HEK293 (cell line): ENCODE measurements at regions not wholly inside any gene's neighbourhood (a gene's known extent, or its start where the extent isn't known, plus 50 kb on each side); places are given as distances from the start of the nearest gene placed in this dataset.

Experiments used
- CTCF ChIA-PET: fragments of 350-600 bp; formaldehyde crosslinking; extraction: SDS; loops from one replicate; lab custom pipeline; 2021; ENCODE audit warnings: antibody characterized with exemption; lab: Yijun Ruan, JAX
- POLR2A ChIA-PET: fragments of 300-600 bp; formaldehyde crosslinking; extraction: SDS; loops from one replicate; lab custom pipeline; 2020; ENCODE audit warnings: antibody characterized with exemption, inconsistent platforms; lab: Yijun Ruan, JAX
- H3K27ac ChIP-seq: fragments of 200-500 bp; sonication (Bioruptor generic); 2 replicates; pipeline ENCODE4 v1.5.1; 2014; ENCODE audit warnings: low read depth, low read length, control low read depth, inconsistent platforms; ENCODE audit errors: extremely low read depth
- H3K36me3 ChIP-seq, 2 experiments: fragments of 200-500 bp in 1 of 2; sonication (Bioruptor generic) in 1 of 2; 1 replicate in 1 of 2; 2 replicates in 1 of 2; pipeline ENCODE4 v1.5.1; 2014 to 2017; ENCODE audit warnings: inconsistent platforms in 2 of 2, low read length in 2 of 2; ENCODE audit not compliant: control insufficient read depth in 2 of 2, insufficient read depth in 1 of 2
- H3K4me1 ChIP-seq: fragments of 200-500 bp; sonication (Bioruptor generic); 2 replicates; pipeline ENCODE4 v1.5.1; 2014; ENCODE audit warnings: mild to moderate bottlenecking, low read length, inconsistent platforms; ENCODE audit not compliant: control insufficient read depth, insufficient read depth
- H3K4me3 ChIP-seq: 2 replicates; pipeline ENCODE4 v1.5.1; 2011; ENCODE audit warnings: low read depth, mild to moderate bottlenecking, control low read depth, low read length, moderate library complexity
- H3K9me3 ChIP-seq: fragments of 200-500 bp; sonication (Bioruptor generic); 2 replicates; pipeline ENCODE4 v1.5.1; 2014; ENCODE audit warnings: low read depth, low read length, inconsistent platforms; ENCODE audit not compliant: control insufficient read depth, insufficient read depth
- KLF1 ChIP-seq: fragments of 450-650 bp; formaldehyde crosslinking; IDR thresholded peaks from 2 replicates; pipeline ENCODE4 v1.5.1; 2016; ENCODE audit warnings: missing biosample characterization, missing genetic modification characterization
- KLF10 ChIP-seq: fragments of 450-650 bp; IDR thresholded peaks from 2 replicates; pipeline ENCODE4 v1.5.1; 2018; ENCODE audit warnings: missing biosample characterization, mild to moderate bottlenecking, missing genetic modification characterization
- REPIN1 ChIP-seq: fragments of 450-650 bp; formaldehyde crosslinking; IDR thresholded peaks from 2 replicates; pipeline ENCODE4 v1.5.1; 2017; ENCODE audit warnings: missing biosample characterization, missing genetic modification characterization, low read depth
- YY1 ChIP-seq: fragments of 450-650 bp; formaldehyde crosslinking; IDR thresholded peaks from 2 replicates; pipeline ENCODE4 v1.5.1; 2018; ENCODE audit warnings: missing biosample characterization, missing genetic modification characterization
- ZBTB17 ChIP-seq: fragments of 450-650 bp; formaldehyde crosslinking; IDR thresholded peaks from 2 replicates; pipeline ENCODE4 v1.5.1; 2016; ENCODE audit warnings: missing biosample characterization, missing genetic modification characterization
- ZBTB8A ChIP-seq: fragments of 450-650 bp; formaldehyde crosslinking; IDR thresholded peaks from 2 replicates; pipeline ENCODE4 v1.5.1; 2016; ENCODE audit warnings: missing biosample characterization, missing genetic modification characterization
- ZFP3 ChIP-seq: fragments of 450-650 bp; formaldehyde crosslinking; IDR thresholded peaks from 2 replicates; pipeline ENCODE4 v1.5.1; 2016; ENCODE audit warnings: low read depth, missing biosample characterization, missing genetic modification characterization
- ZNF112 ChIP-seq: fragments of 450-650 bp; formaldehyde crosslinking; IDR thresholded peaks from 2 replicates; pipeline ENCODE4 v1.5.0; 2017; ENCODE audit warnings: missing biosample characterization, missing genetic modification characterization
- ZNF155 ChIP-seq: fragments of 450-650 bp; formaldehyde crosslinking; IDR thresholded peaks from 2 replicates; pipeline ENCODE4 v1.5.1; 2016; ENCODE audit warnings: missing biosample characterization, missing genetic modification characterization
- ZNF16 ChIP-seq: fragments of 450-650 bp; formaldehyde crosslinking; IDR thresholded peaks from 2 replicates; pipeline ENCODE4 v1.5.1; 2016; ENCODE audit warnings: low read depth, missing biosample characterization, missing genetic modification characterization
- ZNF341 ChIP-seq: fragments of 450-650 bp; formaldehyde crosslinking; IDR thresholded peaks from 2 replicates; pipeline ENCODE4; 2016; ENCODE audit warnings: low read depth, missing biosample characterization, missing genetic modification characterization
- ZNF354C ChIP-seq: fragments of 450-650 bp; formaldehyde crosslinking; IDR thresholded peaks from 2 replicates; pipeline ENCODE4 v1.5.1; 2016; ENCODE audit warnings: missing biosample characterization, missing genetic modification characterization, low read depth, borderline replicate concordance
- ZNF391 ChIP-seq: fragments of 450-650 bp; formaldehyde crosslinking; IDR thresholded peaks from 2 replicates; pipeline ENCODE4 v1.5.1; 2016; ENCODE audit warnings: low read depth, missing biosample characterization, missing genetic modification characterization, borderline replicate concordance
- ZNF548 ChIP-seq: fragments of 450-650 bp; formaldehyde crosslinking; IDR thresholded peaks from 2 replicates; pipeline ENCODE4 v1.5.1; 2016; ENCODE audit warnings: missing biosample characterization, missing genetic modification characterization
- ZNF558 ChIP-seq: fragments of 450-650 bp; formaldehyde crosslinking; IDR thresholded peaks from 2 replicates; pipeline ENCODE4 v1.5.1; 2016; ENCODE audit warnings: missing biosample characterization, missing genetic modification characterization
- ZNF585B ChIP-seq: fragments of 450-650 bp; formaldehyde crosslinking; IDR thresholded peaks from 2 replicates; pipeline ENCODE4 v1.5.1; 2016; ENCODE audit warnings: missing biosample characterization, missing genetic modification characterization
- ZNF600 ChIP-seq: fragments of 450-650 bp; formaldehyde crosslinking; IDR thresholded peaks from 2 replicates; pipeline ENCODE4 v1.5.1; 2016; ENCODE audit warnings: missing biosample characterization, missing genetic modification characterization
- ZNF701 ChIP-seq: fragments of 450-650 bp; formaldehyde crosslinking; IDR thresholded peaks from 2 replicates; pipeline ENCODE4 v1.5.1; 2016; ENCODE audit warnings: missing biosample characterization, missing genetic modification characterization
- ZNF792 ChIP-seq: fragments of 450-650 bp; formaldehyde crosslinking; IDR thresholded peaks from 2 replicates; pipeline ENCODE4 v1.5.1; 2016; ENCODE audit warnings: missing biosample characterization, missing genetic modification characterization
- ZSCAN16 ChIP-seq: fragments of 450-650 bp; formaldehyde crosslinking; IDR thresholded peaks from 2 replicates; pipeline ENCODE4 v1.5.1; 2016; ENCODE audit warnings: missing biosample characterization, missing genetic modification characterization
- TF ChIP-seq, protein P1 (sequence below): fragments of 450-650 bp; formaldehyde crosslinking; IDR thresholded peaks from 2 replicates; pipeline ENCODE4 v1.5.1; 2016; ENCODE audit warnings: missing biosample characterization, missing genetic modification characterization
- TF ChIP-seq, protein P2 (sequence below): fragments of 450-650 bp; formaldehyde crosslinking; IDR thresholded peaks from 2 replicates; pipeline ENCODE4 v1.5.1; 2016; ENCODE audit warnings: missing biosample characterization, missing genetic modification characterization, borderline replicate concordance
- TF ChIP-seq, protein P3 (sequence below): fragments of 450-650 bp; formaldehyde crosslinking; IDR thresholded peaks from 2 replicates; pipeline ENCODE4 v1.5.1; 2016; ENCODE audit warnings: missing biosample characterization, missing genetic modification characterization

DNA sequence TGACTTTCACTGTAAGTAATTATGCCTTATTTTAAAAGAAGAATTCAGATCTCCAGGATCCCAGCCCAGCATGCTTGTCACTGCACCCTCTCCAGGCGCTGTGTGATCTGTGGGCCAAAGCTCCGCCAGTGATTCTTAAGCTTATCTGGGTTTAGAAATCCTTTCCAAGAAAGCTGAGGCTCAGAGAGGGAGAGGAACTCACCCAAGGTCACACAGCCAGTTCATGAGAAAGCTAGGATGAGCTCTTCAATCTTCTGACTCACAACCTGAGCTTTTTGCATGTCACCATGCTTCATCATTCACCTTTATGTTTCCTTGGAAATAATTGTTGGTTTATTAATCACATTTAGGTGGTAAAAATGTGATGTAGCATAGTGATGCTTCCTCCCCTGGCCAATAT, 136.6 kb upstream of the HAND1 start (continued):
- TF ChIP-seq, protein P1, sequence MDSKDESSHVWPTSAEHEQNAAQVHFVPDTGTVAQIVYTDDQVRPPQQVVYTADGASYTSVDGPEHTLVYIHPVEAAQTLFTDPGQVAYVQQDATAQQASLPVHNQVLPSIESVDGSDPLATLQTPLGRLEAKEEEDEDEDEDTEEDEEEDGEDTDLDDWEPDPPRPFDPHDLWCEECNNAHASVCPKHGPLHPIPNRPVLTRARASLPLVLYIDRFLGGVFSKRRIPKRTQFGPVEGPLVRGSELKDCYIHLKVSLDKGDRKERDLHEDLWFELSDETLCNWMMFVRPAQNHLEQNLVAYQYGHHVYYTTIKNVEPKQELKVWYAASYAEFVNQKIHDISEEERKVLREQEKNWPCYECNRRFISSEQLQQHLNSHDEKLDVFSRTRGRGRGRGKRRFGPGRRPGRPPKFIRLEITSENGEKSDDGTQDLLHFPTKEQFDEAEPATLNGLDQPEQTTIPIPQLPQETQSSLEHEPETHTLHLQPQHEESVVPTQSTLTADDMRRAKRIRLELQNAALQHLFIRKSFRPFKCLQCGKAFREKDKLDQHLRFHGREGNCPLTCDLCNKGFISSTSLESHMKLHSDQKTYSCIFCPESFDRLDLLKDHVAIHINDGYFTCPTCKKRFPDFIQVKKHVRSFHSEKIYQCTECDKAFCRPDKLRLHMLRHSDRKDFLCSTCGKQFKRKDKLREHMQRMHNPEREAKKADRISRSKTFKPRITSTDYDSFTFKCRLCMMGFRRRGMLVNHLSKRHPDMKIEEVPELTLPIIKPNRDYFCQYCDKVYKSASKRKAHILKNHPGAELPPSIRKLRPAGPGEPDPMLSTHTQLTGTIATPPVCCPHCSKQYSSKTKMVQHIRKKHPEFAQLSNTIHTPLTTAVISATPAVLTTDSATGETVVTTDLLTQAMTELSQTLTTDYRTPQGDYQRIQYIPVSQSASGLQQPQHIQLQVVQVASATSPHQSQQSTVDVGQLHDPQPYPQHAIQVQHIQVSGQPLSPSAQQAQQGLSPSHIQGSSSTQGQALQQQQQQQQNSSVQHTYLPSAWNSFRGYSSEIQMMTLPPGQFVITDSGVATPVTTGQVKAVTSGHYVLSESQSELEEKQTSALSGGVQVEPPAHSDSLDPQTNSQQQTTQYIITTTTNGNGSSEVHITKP (tag by site-specific recombination): no peak
- no peak for TF ChIP-seq ZBTB17 (tag by site-specific recombination)
- TF ChIP-seq ZNF341 (tag by site-specific recombination): no peak
- no peak for TF ChIP-seq YY1 (tag by site-specific recombination)
- TF ChIP-seq ZSCAN16 (tag by site-specific recombination): no peak
- TF ChIP-seq, protein P2, sequence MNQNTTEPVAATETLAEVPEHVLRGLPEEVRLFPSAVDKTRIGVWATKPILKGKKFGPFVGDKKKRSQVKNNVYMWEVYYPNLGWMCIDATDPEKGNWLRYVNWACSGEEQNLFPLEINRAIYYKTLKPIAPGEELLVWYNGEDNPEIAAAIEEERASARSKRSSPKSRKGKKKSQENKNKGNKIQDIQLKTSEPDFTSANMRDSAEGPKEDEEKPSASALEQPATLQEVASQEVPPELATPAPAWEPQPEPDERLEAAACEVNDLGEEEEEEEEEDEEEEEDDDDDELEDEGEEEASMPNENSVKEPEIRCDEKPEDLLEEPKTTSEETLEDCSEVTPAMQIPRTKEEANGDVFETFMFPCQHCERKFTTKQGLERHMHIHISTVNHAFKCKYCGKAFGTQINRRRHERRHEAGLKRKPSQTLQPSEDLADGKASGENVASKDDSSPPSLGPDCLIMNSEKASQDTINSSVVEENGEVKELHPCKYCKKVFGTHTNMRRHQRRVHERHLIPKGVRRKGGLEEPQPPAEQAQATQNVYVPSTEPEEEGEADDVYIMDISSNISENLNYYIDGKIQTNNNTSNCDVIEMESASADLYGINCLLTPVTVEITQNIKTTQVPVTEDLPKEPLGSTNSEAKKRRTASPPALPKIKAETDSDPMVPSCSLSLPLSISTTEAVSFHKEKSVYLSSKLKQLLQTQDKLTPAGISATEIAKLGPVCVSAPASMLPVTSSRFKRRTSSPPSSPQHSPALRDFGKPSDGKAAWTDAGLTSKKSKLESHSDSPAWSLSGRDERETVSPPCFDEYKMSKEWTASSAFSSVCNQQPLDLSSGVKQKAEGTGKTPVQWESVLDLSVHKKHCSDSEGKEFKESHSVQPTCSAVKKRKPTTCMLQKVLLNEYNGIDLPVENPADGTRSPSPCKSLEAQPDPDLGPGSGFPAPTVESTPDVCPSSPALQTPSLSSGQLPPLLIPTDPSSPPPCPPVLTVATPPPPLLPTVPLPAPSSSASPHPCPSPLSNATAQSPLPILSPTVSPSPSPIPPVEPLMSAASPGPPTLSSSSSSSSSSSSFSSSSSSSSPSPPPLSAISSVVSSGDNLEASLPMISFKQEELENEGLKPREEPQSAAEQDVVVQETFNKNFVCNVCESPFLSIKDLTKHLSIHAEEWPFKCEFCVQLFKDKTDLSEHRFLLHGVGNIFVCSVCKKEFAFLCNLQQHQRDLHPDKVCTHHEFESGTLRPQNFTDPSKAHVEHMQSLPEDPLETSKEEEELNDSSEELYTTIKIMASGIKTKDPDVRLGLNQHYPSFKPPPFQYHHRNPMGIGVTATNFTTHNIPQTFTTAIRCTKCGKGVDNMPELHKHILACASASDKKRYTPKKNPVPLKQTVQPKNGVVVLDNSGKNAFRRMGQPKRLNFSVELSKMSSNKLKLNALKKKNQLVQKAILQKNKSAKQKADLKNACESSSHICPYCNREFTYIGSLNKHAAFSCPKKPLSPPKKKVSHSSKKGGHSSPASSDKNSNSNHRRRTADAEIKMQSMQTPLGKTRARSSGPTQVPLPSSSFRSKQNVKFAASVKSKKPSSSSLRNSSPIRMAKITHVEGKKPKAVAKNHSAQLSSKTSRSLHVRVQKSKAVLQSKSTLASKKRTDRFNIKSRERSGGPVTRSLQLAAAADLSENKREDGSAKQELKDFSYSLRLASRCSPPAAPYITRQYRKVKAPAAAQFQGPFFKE (tag by site-specific recombination): no peak
- TF ChIP-seq ZFP3 (tag by site-specific recombination): no peak
- no peak for TF ChIP-seq ZNF16 (tag by site-specific recombination)
- TF ChIP-seq, all 188 proteins: peak for 0

DNA sequence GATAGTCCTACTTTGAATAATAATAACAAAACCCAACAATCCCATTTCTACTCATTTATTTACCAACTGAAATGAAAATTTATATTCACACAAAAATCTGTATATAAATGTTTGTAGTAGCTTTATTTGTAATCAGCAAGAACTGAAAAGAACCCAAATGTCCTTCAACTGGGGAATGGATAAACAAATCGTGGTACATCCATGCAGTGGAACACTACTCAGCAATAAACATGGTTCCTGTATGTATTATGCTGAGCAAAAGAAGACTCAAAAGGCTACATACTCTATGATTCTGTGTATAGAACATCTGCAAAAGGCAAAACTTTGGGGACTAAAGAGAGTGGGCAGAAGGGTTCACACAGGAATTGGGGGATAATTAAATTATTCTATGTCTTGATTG, 136.1 kb upstream of the HAND1 start:
- CTCF ChIA-PET: interaction anchor here (1.3 to 8.0 kb wide), 3 partner anchors 10 to 147 kb away, joined by 3 to 147 read pairs (median 6); no protein-coding TSS in a partner anchor
- no peaks in the 10 kb centered on the region for H3K9me3 ChIP-seq
- no peak overlapping the region for H3K27ac ChIP-seq
- H3K36me3 ChIP-seq: no peaks in the 10 kb centered on the region
- TF ChIP-seq KLF1 (tag by site-specific recombination) (no peak), ZNF701 (tag by site-specific recombination) (no peak), ZNF792 (no peak), ZNF391 (tag by site-specific recombination) (no peak), ZNF112 (tag by site-specific recombination) (no peak), ZNF548 (no peak), ZNF354C (tag by site-specific recombination) (no peak), ZBTB17 (tag by site-specific recombination) (no peak), ZNF585B (tag by site-specific recombination) (no peak), REPIN1 (tag by site-specific recombination) (no peak), KLF10 (tag by site-specific recombination) (no peak), ZBTB8A (tag by site-specific recombination) (no peak), ZNF600 (no peak), ZNF155 (tag by site-specific recombination) (no peak), ZNF558 (no peak)
- TF ChIP-seq, protein P3, sequence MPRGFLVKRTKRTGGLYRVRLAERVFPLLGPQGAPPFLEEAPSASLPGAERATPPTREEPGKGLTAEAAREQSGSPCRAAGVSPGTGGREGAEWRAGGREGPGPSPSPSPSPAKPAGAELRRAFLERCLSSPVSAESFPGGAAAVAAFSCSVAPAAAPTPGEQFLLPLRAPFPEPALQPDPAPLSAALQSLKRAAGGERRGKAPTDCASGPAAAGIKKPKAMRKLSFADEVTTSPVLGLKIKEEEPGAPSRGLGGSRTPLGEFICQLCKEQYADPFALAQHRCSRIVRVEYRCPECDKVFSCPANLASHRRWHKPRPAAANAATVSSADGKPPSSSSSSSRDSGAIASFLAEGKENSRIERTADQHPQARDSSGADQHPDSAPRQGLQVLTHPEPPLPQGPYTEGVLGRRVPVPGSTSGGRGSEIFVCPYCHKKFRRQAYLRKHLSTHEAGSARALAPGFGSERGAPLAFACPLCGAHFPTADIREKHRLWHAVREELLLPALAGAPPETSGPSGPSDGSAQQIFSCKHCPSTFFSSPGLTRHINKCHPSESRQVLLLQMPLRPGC (tag by site-specific recombination): no peak
- TF ChIP-seq, all 188 proteins: peak for 0
- Histone ChIP-seq H3K4me1 (no peaks in the 10 kb centered on the region), H3K4me3 (no peak overlapping the region)
- POLR2A ChIA-PET: no interaction called here
